ENCODE measurements at regions not wholly inside any gene's neighbourhood (a gene's known extent, or its start where the extent isn't known, plus 50 kb on each side); places are given as distances from the start of the nearest gene placed in this dataset.

GRCh38 chr6:9938801-9939200, 476.1 kb downstream of the TFAP2A start:
- Mint-ChIP-seq H3K27ac (no peak overlapping the region), H3K36me3 (ENCODE audit: low read depth) (no peaks in the 10 kb centered on the region), H3K9me3 (no peaks in the 10 kb centered on the region), H3K27me3 (ENCODE audit: low read depth) (no peaks in the 10 kb centered on the region), H3K4me1 (peaks cover 7% of the 10 kb centered on the region), H3K4me3 (no peak overlapping the region)
- TF ChIP-seq CTCF (IDR thresholded peaks at IDR 0.05; ENCODE audit: unreplicated experiment in 3 of 3), result no peak

GRCh38 chr6:9937031-9937763, 477.7 kb downstream of the TFAP2A start:
- Mint-ChIP-seq H3K27ac (no peak overlapping the region), H3K36me3 (ENCODE audit: low read depth) (no peaks in the 10 kb centered on the region), H3K4me1 (peaks cover 7% of the 10 kb centered on the region), H3K9me3 (no peaks in the 10 kb centered on the region), H3K27me3 (ENCODE audit: low read depth) (no peaks in the 10 kb centered on the region), H3K4me3 (no peak overlapping the region)
- no peak for TF ChIP-seq CTCF (IDR thresholded peaks at IDR 0.05; ENCODE audit: unreplicated experiment in 3 of 3)

GRCh38 chr6:9936551-9936950, 478.3 kb downstream of the TFAP2A start:
- no peaks in the 10 kb centered on the region for H3K27me3 Mint-ChIP-seq (ENCODE audit: low read depth)
- TF ChIP-seq CTCF (IDR thresholded peaks at IDR 0.05; ENCODE audit: unreplicated experiment in 3 of 3), result no peak
- H3K4me3 Mint-ChIP-seq, result no peak overlapping the region
- H3K9me3 Mint-ChIP-seq, result no peaks in the 10 kb centered on the region
- no peak overlapping the region for H3K27ac Mint-ChIP-seq
- no peaks in the 10 kb centered on the region for H3K36me3 Mint-ChIP-seq (ENCODE audit: low read depth)
- H3K4me1 Mint-ChIP-seq, result peaks cover 7% of the 10 kb centered on the region

- TF ChIP-seq CTCF (IDR thresholded peaks at IDR 0.05; ENCODE audit: unreplicated experiment in 3 of 3), result no peak
- H3K27me3 Mint-ChIP-seq (ENCODE audit: low read depth), result no peaks in the 10 kb centered on the region
- H3K4me3 Mint-ChIP-seq, result no peak overlapping the region
- H3K36me3 Mint-ChIP-seq (ENCODE audit: low read depth), result no peaks in the 10 kb centered on the region
- no peak overlapping the region for H3K27ac Mint-ChIP-seq
- peaks cover 12% of the 10 kb centered on the region for H3K9me3 Mint-ChIP-seq
- peaks cover 7% of the 10 kb centered on the region for H3K4me1 Mint-ChIP-seq
Observed at GRCh38 chr6:9933677-9934076, 481.2 kb downstream of the TFAP2A start.

GRCh38 chr6:9927275-9927674, 487.6 kb downstream of the TFAP2A start:
- H3K9me3 Mint-ChIP-seq, result peaks cover 15% of the 10 kb centered on the region
- no peak for TF ChIP-seq CTCF (IDR thresholded peaks at IDR 0.05; ENCODE audit: unreplicated experiment in 3 of 3)
- H3K4me3 Mint-ChIP-seq, result no peak overlapping the region
- H3K27ac Mint-ChIP-seq, result no peak overlapping the region
- H3K27me3 Mint-ChIP-seq (ENCODE audit: low read depth), result no peaks in the 10 kb centered on the region
- no peaks in the 10 kb centered on the region for H3K36me3 Mint-ChIP-seq (ENCODE audit: low read depth)
- peaks cover 13% of the 10 kb centered on the region for H3K4me1 Mint-ChIP-seq

- Mint-ChIP-seq H3K27me3 (ENCODE audit: low read depth) (no peaks in the 10 kb centered on the region), H3K9me3 (peaks cover 12% of the 10 kb centered on the region), H3K4me3 (no peak overlapping the region), H3K27ac (no peak overlapping the region), H3K36me3 (ENCODE audit: low read depth) (no peaks in the 10 kb centered on the region), H3K4me1 (peaks cover 13% of the 10 kb centered on the region)
- no peak for TF ChIP-seq CTCF (IDR thresholded peaks at IDR 0.05; ENCODE audit: unreplicated experiment in 3 of 3)
Observed at GRCh38 chr6:9924971-9925370, 489.9 kb downstream of the TFAP2A start.

Data from nephron (organoid).